SK-N-SH (cell line): ENCODE measurements at regions not wholly inside any gene's neighbourhood (a gene's known extent, or its start where the extent isn't known, plus 50 kb on each side); places are given as distances from the start of the nearest gene placed in this dataset.

Experiments
- CTCF ChIA-PET: fragments of 300-600, 350-600 bp; formaldehyde crosslinking; extraction: SDS; loops from one replicate; lab custom pipeline; 2021; lab: Yijun Ruan, JAX
- POLR2A ChIA-PET: fragments of 350-600 bp; sonication (Branson Sonifier 250); formaldehyde crosslinking; extraction: SDS; loops from one replicate; lab custom pipeline; 2020; ENCODE audit warnings: antibody characterized with exemption, inconsistent platforms; lab: Yijun Ruan, JAX
- DNase-seq: peaks from one replicate; pipeline ENCODE4 v3.0.0; 2012
- H2AFZ ChIP-seq: fragments of 200-600 bp; sonication (generic); 2 replicates; pipeline ENCODE4 v1.8.1; 2016; ENCODE audit warnings: antibody characterized with exemption, mild to moderate bottlenecking, low read depth
- H3F3A ChIP-seq: fragments of 200-600 bp; sonication (generic); replicated peaks from 2 replicates; pipeline ENCODE3; 2016; ENCODE audit warnings: antibody characterized with exemption, mild to moderate bottlenecking; ENCODE audit not compliant: insufficient read depth
- H3K27ac ChIP-seq, 2 experiments: fragments of 200-500 bp in 1 of 2; fragments of 200-600 bp in 1 of 2; sonication (Bioruptor generic) in 1 of 2; sonication (generic), shearing (Covaris generic) in 1 of 2; 2 replicates each; pipeline versions ENCODE4 v1.5.1 to v1.6.1; 2014 to 2016; ENCODE audit warnings: low read depth in 2 of 2, inconsistent platforms in 1 of 2, low read length in 1 of 2, mild to moderate bottlenecking in 1 of 2, mixed read lengths in 1 of 2
- H3K27me3 ChIP-seq: fragments of 200-600 bp; sonication (generic), shearing (Covaris generic); 2 replicates; pipeline ENCODE4 v1.6.1; 2016; ENCODE audit warnings: mixed run types; ENCODE audit not compliant: insufficient read depth
- H3K36me3 ChIP-seq, 2 experiments: fragments of 200-500 bp in 1 of 2; fragments of 200-600 bp in 1 of 2; sonication (Bioruptor generic) in 1 of 2; sonication (generic) in 1 of 2; replicated peaks in 1 of 2; 2 replicates each; pipeline versions ENCODE3 to v1.5.1; 2014 to 2016; ENCODE audit warnings: low read length in 1 of 2, mild to moderate bottlenecking in 1 of 2; ENCODE audit not compliant: insufficient read depth in 2 of 2, control insufficient read depth in 1 of 2
- H3K4me1 ChIP-seq, 2 experiments: fragments of 200-500 bp in 1 of 2; fragments of 200-600 bp in 1 of 2; sonication (Bioruptor generic) in 1 of 2; sonication (generic), shearing (Covaris generic) in 1 of 2; 2 replicates each; pipeline versions ENCODE4 v1.5.1 to v1.6.1; 2014 to 2016; ENCODE audit warnings: low read depth in 1 of 2, low read length in 1 of 2, mixed run types in 1 of 2; ENCODE audit not compliant: insufficient read depth in 2 of 2, control insufficient read depth in 1 of 2
- H3K4me2 ChIP-seq: fragments of 200-600 bp; sonication (generic), shearing (Covaris generic); 2 replicates; pipeline ENCODE4 v1.6.1; 2017; ENCODE audit warnings: mixed run types
- H3K4me3 ChIP-seq, 2 experiments: fragments of 200-500 bp in 1 of 2; fragments of 200-600 bp in 1 of 2; sonication (Bioruptor generic) in 1 of 2; sonication (generic), shearing (Covaris generic) in 1 of 2; 2 replicates each; pipeline versions ENCODE4 v1.5.1 to v1.8.1; 2014 to 2016; ENCODE audit warnings: low read depth in 2 of 2, inconsistent platforms in 1 of 2, low read length in 1 of 2, mild to moderate bottlenecking in 1 of 2, mixed read lengths in 1 of 2, moderate library complexity in 1 of 2
- H3K79me2 ChIP-seq: fragments of 200-600 bp; sonication (generic); 2 replicates; pipeline ENCODE4 v1.8.1; 2017; ENCODE audit warnings: mild to moderate bottlenecking; ENCODE audit not compliant: insufficient read depth
- H3K9ac ChIP-seq: fragments of 200-600 bp; sonication (generic); 2 replicates; pipeline ENCODE4 v1.6.1; 2017; ENCODE audit warnings: mixed run types
- H3K9me2 ChIP-seq: fragments of 200-600 bp; sonication (generic); 2 replicates; pipeline ENCODE4 v1.6.1; 2017; ENCODE audit warnings: mixed run types
- H3K9me3 ChIP-seq: fragments of 200-600 bp; sonication (generic); 2 replicates; pipeline ENCODE4 v1.6.1; 2017; ENCODE audit warnings: mixed run types, mild to moderate bottlenecking, moderate library complexity
- H4K20me1 ChIP-seq: fragments of 200-600 bp; sonication (generic); 2 replicates; pipeline ENCODE4 v1.6.1; 2017; ENCODE audit warnings: mild to moderate bottlenecking, mixed run types; ENCODE audit not compliant: insufficient read depth
- EP300 ChIP-seq, 2 experiments: IDR thresholded peaks; 2 replicates each; pipeline versions ENCODE4 v1.4.0 to v1.6.1; 2012; ENCODE audit warnings: borderline replicate concordance in 1 of 2, low read depth in 1 of 2, low read length in 1 of 2
- FOXJ3 ChIP-seq: sonication (generic); formaldehyde crosslinking; IDR thresholded peaks from 2 replicates; pipeline ENCODE4 v1.5.1; 2020; ENCODE audit warnings: mild to moderate bottlenecking, missing genetic modification reagents
- FOXM1 ChIP-seq: IDR thresholded peaks from 2 replicates; pipeline ENCODE4 v1.4.0; 2012; ENCODE audit warnings: low read depth, mild to moderate bottlenecking
- GABPA ChIP-seq: IDR thresholded peaks from 2 replicates; pipeline ENCODE4 v1.4.0; 2012; ENCODE audit warnings: low read depth, mild to moderate bottlenecking
- GATA2 ChIP-seq: sonication (generic); formaldehyde crosslinking; IDR thresholded peaks from 2 replicates; pipeline ENCODE4 v1.5.0; 2020; ENCODE audit warnings: mild to moderate bottlenecking, missing genetic modification reagents
- JUND ChIP-seq: IDR thresholded peaks from 2 replicates; pipeline ENCODE4 v1.4.0; 2012
- NFIC ChIP-seq: IDR thresholded peaks from 2 replicates; pipeline ENCODE4 v1.4.0; 2012; ENCODE audit warnings: borderline replicate concordance
- NRF1 ChIP-seq: IDR thresholded peaks from 2 replicates; pipeline ENCODE4 v1.6.1; 2012; ENCODE audit warnings: low read depth, mild to moderate bottlenecking, low read length
- RAD21 ChIP-seq: IDR thresholded peaks from 2 replicates; pipeline ENCODE4 v1.6.1; 2012; ENCODE audit warnings: mild to moderate bottlenecking, low read length
- RXRA ChIP-seq: IDR thresholded peaks from 2 replicates; pipeline ENCODE4 v1.4.0; 2012; ENCODE audit warnings: low read depth, mild to moderate bottlenecking, borderline replicate concordance
- SIN3A ChIP-seq: IDR thresholded peaks from 2 replicates; pipeline ENCODE4 v1.6.1; 2012; ENCODE audit warnings: low read depth, mild to moderate bottlenecking, low read length, moderate library complexity, borderline replicate concordance
- TCF12 ChIP-seq: IDR thresholded peaks from 2 replicates; pipeline ENCODE4 v1.4.0; 2012
- TEAD4 ChIP-seq: IDR thresholded peaks from 2 replicates; pipeline ENCODE4 v1.4.0; 2012; ENCODE audit warnings: mild to moderate bottlenecking, borderline replicate concordance; ENCODE audit not compliant: insufficient read depth
- YY1 ChIP-seq: IDR thresholded peaks from 2 replicates; pipeline ENCODE4 v1.4.0; 2012; ENCODE audit warnings: low read depth, mild to moderate bottlenecking
- WGBS: methylation state at CpG from one replicate; pipeline ENCODE4 v1.1.6; 2017; ENCODE audit warnings: low lambda C conversion rate; 5-methylcytosine and 5-hydroxymethylcytosine counted together
- TF ChIP-seq, protein P1 (sequence below): IDR thresholded peaks from 2 replicates; pipeline ENCODE4 v1.4.0; 2012; ENCODE audit warnings: low read depth, borderline replicate concordance
- TF ChIP-seq, protein P2 (sequence below): IDR thresholded peaks from 2 replicates; pipeline ENCODE4; 2012
- TF ChIP-seq, protein P3 (sequence below): fragments of 200-600 bp; sonication (generic); IDR thresholded peaks from 2 replicates; pipeline ENCODE4 v1.6.1; 2017; ENCODE audit warnings: antibody characterized with exemption, mild to moderate bottlenecking, moderate library complexity
- TF ChIP-seq, protein P4 (sequence below): IDR thresholded peaks from 2 replicates; pipeline ENCODE4 v1.4.0; 2012; ENCODE audit warnings: low read depth

DNA sequence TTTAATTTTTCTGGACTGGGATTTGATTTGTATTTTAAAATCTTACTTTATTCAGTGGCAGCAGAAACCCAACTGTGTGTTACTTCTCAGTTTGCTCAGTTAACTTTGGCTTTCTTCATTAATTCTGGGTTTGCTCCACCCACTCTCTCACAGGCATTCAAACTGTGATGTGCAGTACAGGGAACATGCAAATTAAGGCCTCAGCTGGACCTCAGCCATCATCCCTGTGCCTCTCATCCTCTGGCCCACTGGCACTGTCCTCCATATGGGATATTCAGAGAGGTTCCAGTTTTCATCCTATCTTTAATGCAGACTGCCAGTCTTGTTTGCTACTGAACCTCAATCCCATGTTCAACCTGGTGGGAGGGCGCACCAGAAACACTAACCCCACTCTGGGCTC is 743.4 kb upstream of the IGFBP3 start (continued):
- TF ChIP-seq, protein P1, sequence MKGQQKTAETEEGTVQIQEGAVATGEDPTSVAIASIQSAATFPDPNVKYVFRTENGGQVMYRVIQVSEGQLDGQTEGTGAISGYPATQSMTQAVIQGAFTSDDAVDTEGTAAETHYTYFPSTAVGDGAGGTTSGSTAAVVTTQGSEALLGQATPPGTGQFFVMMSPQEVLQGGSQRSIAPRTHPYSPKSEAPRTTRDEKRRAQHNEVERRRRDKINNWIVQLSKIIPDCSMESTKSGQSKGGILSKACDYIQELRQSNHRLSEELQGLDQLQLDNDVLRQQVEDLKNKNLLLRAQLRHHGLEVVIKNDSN, result no peak
- TF ChIP-seq YY1 (no peak), EP300 (IDR thresholded peaks at IDR 0.05; ENCODE audit: borderline replicate concordance in 1 of 2, low read depth in 1 of 2, low read length in 1 of 2) (no peak), FOXJ3 (no peak), JUND (no peak), SIN3A (no peak), NFIC (no peak), GABPA (no peak), TEAD4 (no peak), RXRA (no peak), GATA2 (no peak)

DNA sequence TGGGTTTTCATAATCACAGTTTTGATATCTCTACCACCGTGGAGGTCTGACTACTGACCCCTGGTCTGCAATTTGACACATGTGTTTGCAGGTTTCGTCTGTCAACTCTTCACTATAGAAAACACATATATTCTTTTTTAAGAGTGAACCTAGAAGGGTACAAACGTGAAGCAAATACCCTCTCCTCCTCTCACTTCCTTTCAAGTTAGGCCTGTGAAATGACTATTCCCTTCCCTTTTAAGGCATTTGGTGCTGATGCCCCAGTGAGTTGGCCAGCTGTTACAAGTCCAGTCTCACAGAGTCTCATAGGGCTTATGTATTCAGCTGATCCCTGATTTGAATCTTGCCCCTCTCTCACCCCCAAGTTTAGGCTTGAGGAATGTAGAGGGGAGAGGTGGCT is 742.0 kb upstream of the IGFBP3 start:
- H3K36me3 ChIP-seq, result no peaks in the 10 kb centered on the region
- WGBS, result 26% methylated on average over 3 of the region's 3 CpGs
- no peaks in the 10 kb centered on the region for H3K79me2 ChIP-seq
- DNase-seq, result no peak
- no peak overlapping the region for H2AFZ ChIP-seq
- no peak for TF ChIP-seq RXRA
- no peak for TF ChIP-seq FOXM1
- TF ChIP-seq JUND, result no peak
- TF ChIP-seq, protein P2, sequence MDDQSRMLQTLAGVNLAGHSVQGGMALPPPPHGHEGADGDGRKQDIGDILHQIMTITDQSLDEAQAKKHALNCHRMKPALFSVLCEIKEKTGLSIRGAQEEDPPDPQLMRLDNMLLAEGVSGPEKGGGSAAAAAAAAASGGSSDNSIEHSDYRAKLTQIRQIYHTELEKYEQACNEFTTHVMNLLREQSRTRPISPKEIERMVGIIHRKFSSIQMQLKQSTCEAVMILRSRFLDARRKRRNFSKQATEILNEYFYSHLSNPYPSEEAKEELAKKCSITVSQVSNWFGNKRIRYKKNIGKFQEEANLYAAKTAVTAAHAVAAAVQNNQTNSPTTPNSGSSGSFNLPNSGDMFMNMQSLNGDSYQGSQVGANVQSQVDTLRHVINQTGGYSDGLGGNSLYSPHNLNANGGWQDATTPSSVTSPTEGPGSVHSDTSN, result no peak
- TF ChIP-seq RAD21, result no peak
- TF ChIP-seq, protein P3, sequence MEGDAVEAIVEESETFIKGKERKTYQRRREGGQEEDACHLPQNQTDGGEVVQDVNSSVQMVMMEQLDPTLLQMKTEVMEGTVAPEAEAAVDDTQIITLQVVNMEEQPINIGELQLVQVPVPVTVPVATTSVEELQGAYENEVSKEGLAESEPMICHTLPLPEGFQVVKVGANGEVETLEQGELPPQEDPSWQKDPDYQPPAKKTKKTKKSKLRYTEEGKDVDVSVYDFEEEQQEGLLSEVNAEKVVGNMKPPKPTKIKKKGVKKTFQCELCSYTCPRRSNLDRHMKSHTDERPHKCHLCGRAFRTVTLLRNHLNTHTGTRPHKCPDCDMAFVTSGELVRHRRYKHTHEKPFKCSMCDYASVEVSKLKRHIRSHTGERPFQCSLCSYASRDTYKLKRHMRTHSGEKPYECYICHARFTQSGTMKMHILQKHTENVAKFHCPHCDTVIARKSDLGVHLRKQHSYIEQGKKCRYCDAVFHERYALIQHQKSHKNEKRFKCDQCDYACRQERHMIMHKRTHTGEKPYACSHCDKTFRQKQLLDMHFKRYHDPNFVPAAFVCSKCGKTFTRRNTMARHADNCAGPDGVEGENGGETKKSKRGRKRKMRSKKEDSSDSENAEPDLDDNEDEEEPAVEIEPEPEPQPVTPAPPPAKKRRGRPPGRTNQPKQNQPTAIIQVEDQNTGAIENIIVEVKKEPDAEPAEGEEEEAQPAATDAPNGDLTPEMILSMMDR, result no peak
- no peak for TF ChIP-seq EP300 (IDR thresholded peaks at IDR 0.05; ENCODE audit: borderline replicate concordance in 1 of 2, low read depth in 1 of 2, low read length in 1 of 2)
- TF ChIP-seq, protein P4, sequence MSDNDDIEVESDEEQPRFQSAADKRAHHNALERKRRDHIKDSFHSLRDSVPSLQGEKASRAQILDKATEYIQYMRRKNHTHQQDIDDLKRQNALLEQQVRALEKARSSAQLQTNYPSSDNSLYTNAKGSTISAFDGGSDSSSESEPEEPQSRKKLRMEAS, result no peak
- no peak for TF ChIP-seq NRF1
- TF ChIP-seq, protein P1, result no peak
- no peak for TF ChIP-seq TCF12
- H3K4me1 ChIP-seq, result no peaks in the 10 kb centered on the region
- no peaks in the 10 kb centered on the region for H3K27me3 ChIP-seq
- no peaks in the 10 kb centered on the region for H4K20me1 ChIP-seq
- H3K9ac ChIP-seq, result no peak overlapping the region
- H3K9me2 ChIP-seq, result no peaks in the 10 kb centered on the region
- H3K9me3 ChIP-seq, result no peaks in the 10 kb centered on the region
- ChIA-PET POLR2A (no interaction called here), CTCF (interaction anchor here (1.3 kb wide), 1 partner anchor 25 kb away, joined by 3 read pairs; no protein-coding TSS in a partner anchor)
- no peak overlapping the region for H3K4me2 ChIP-seq
- no peak overlapping the region for H3K27ac ChIP-seq
- H3F3A ChIP-seq, result no peaks in the 10 kb centered on the region
- no peak overlapping the region for H3K4me3 ChIP-seq
